ENCODE measurements at regions not wholly inside any gene's neighbourhood (a gene's known extent, or its start where the extent isn't known, plus 50 kb on each side); places are given as distances from the start of the nearest gene placed in this dataset.

- no peak overlapping the region for H3K4me3 Mint-ChIP-seq
- H2BK120ac ChIP-seq (ENCODE audit: low read depth, low read length, poor library complexity, severe bottlenecking): no peak overlapping the region
- no peak overlapping the region for H3K4ac ChIP-seq (ENCODE audit: low read depth, low read length)
- H3K9me3 Mint-ChIP-seq: no peaks in the 10 kb centered on the region
- no peaks in the 10 kb centered on the region for H3K4me1 ChIP-seq (ENCODE audit: insufficient read depth, low read length)
- no peak overlapping the region for H3K56ac ChIP-seq (ENCODE audit: insufficient read length, low read depth, low read length)
- no peaks in the 10 kb centered on the region for H3K79me2 ChIP-seq (ENCODE audit: insufficient read depth, low read length)
- no peaks in the 10 kb centered on the region for H3K79me1 ChIP-seq (ENCODE audit: insufficient read depth, low read depth, low read length, poor library complexity, severe bottlenecking)
- H2BK5ac ChIP-seq (ENCODE audit: insufficient read length, low read length): no peak overlapping the region
- no peak for TF ChIP-seq CTCF (conservative IDR thresholded peaks at IDR 0.05)
- no peak overlapping the region for H4K5ac ChIP-seq (ENCODE audit: insufficient read length, low read depth, low read length)
- no peaks in the 10 kb centered on the region for H4K20me1 ChIP-seq (ENCODE audit: control insufficient read depth, insufficient read depth, insufficient read length)
- no peaks in the 10 kb centered on the region for H3K27me3 ChIP-seq (ENCODE audit: insufficient read depth, low read length)
- H3K9ac ChIP-seq (ENCODE audit: extremely low read depth, insufficient read length, low read length): no peak overlapping the region
- H3K18ac ChIP-seq (ENCODE audit: insufficient read length, low read depth, low read length): no peak overlapping the region
- H3K27me3 Mint-ChIP-seq (ENCODE audit: low read depth): no peaks in the 10 kb centered on the region
- no peak overlapping the region for H4K91ac ChIP-seq (ENCODE audit: insufficient read length, low read depth, low read length)
- H2BK15ac ChIP-seq (ENCODE audit: low read depth, low read length): no peak overlapping the region
- no peak overlapping the region for H2BK12ac ChIP-seq (ENCODE audit: insufficient read length, low read depth, low read length)
- H3K23me2 ChIP-seq (ENCODE audit: insufficient read length, low read depth, low read length, poor library complexity, severe bottlenecking): no peaks in the 10 kb centered on the region
- H2AFZ ChIP-seq (ENCODE audit: low read length): no peak overlapping the region
- no peak overlapping the region for H4K8ac ChIP-seq (replicated peaks; ENCODE audit: insufficient read length, low read depth, low read length)
- H2AK5ac ChIP-seq (ENCODE audit: insufficient read length, low read length): no peak overlapping the region
- H3K36me3 Mint-ChIP-seq (ENCODE audit: insufficient read depth in 1 of 3, low read depth in 3 of 3): no peaks in the 10 kb centered on the region
- H3K27ac ChIP-seq (ENCODE audit: insufficient read length, low read depth, low read length): no peak overlapping the region
- DNase-seq: no peak
- peaks cover 9 to 10% of the 10 kb centered on the region in 2 experiments; a peak in 3 of 4 replicates for H3K4me1 Mint-ChIP-seq
- H3K23ac ChIP-seq (ENCODE audit: insufficient read length, low read depth, low read length): no peak overlapping the region
- H2BK20ac ChIP-seq (ENCODE audit: low read depth, low read length, poor library complexity, severe bottlenecking): no peak overlapping the region
- WGBS (ENCODE audit: extremely low coverage, insufficient read length, low lambda C conversion rate): no CpG with 5 or more reads among the region's 1 CpG
- H3K4me2 ChIP-seq (ENCODE audit: insufficient read depth, insufficient read length, low read length): no peak overlapping the region
- H3T11ph ChIP-seq (ENCODE audit: low read length): no peak overlapping the region
- no peak overlapping the region for H3K14ac ChIP-seq (ENCODE audit: insufficient read depth, low read length)
- no peaks in the 10 kb centered on the region for H3K9me3 ChIP-seq (ENCODE audit: control insufficient read depth, low read depth, low read length)
- H3K27ac Mint-ChIP-seq: no peak overlapping the region
Measured at GRCh38 chr2:209189893-209190292, 234.0 kb upstream of the MAP2 start.

All from H9 (cell line).